ENCODE measurements at regions not wholly inside any gene's neighbourhood (a gene's known extent, or its start where the extent isn't known, plus 50 kb on each side); places are given as distances from the start of the nearest gene placed in this dataset.

GRCh38 chr4:170497689-170498088, 407.9 kb upstream of the AADAT start:
- POLR2A ChIA-PET (ENCODE audit: unreplicated experiment) = no interaction called here
- no peaks in the 10 kb centered on the region for H3K79me2 ChIP-seq (ENCODE audit: low read length)
- H4K20me1 ChIP-seq (ENCODE audit: low read length) = no peaks in the 10 kb centered on the region
- H3K36me3 ChIP-seq (ENCODE audit: low read depth, low read length) = no peaks in the 10 kb centered on the region
- no TSS peak for BruUV-seq (replicated peaks)
- H3K4me1 ChIP-seq (ENCODE audit: insufficient read depth, low read length) = no peaks in the 10 kb centered on the region
- H3K9me2 ChIP-seq (replicated peaks; ENCODE audit: low read length) = no peaks in the 10 kb centered on the region
- intact Hi-C loops (cut with micrococcal nuclease) = loop anchor here (1.0 kb wide), 1 partner anchor 238 kb away; no protein-coding TSS in a partner anchor
- H3K27me3 ChIP-seq (ENCODE audit: low read length) = no peaks in the 10 kb centered on the region
- no peak for ATAC-seq
- CTCF ChIA-PET = interaction anchor here (0.6 to 1.8 kb wide), 2 partner anchors 191 to 238 kb away, joined by 3 to 9 read pairs; no protein-coding TSS in a partner anchor
- DNase-seq = no peak
- no peak overlapping the region for H3K9ac ChIP-seq (ENCODE audit: low read length)
- peak overlapping the region; percentile 73 for H2AFZ ChIP-seq (ENCODE audit: low read length)
- TF ChIP-seq CTCF (conservative IDR thresholded peaks at IDR 0.05; ENCODE audit: low read depth, low read length) = no peak
- TF ChIP-seq EZH2phosphoT487 (IDR thresholded peaks at IDR 0.05; ENCODE audit: borderline replicate concordance, low read length) = no peak
- TF ChIP-seq EZH2 (IDR thresholded peaks at IDR 0.05; ENCODE audit: low read length, unreplicated experiment) = no peak
- peak overlapping the region; percentile 71 for H3K4me3 ChIP-seq (ENCODE audit: low read length)
- no peaks in the 10 kb centered on the region for H3K9me3 ChIP-seq (ENCODE audit: low read length)
- H3F3A ChIP-seq (ENCODE audit: low read length, unreplicated experiment) = no peaks in the 10 kb centered on the region
- H3K4me2 ChIP-seq (ENCODE audit: low read length) = peak overlapping the region; percentile 84
- H3K27ac ChIP-seq (ENCODE audit: low read length) = no peak overlapping the region

GRCh38 chr4:170497112-170497511, 407.4 kb upstream of the AADAT start:
- H3K4me1 ChIP-seq (ENCODE audit: insufficient read depth, low read length) = no peaks in the 10 kb centered on the region
- TF ChIP-seq EZH2phosphoT487 (IDR thresholded peaks at IDR 0.05; ENCODE audit: borderline replicate concordance, low read length) = no peak
- no peak; the same call in 1 of the 2 replicates for TF ChIP-seq CTCF (conservative IDR thresholded peaks at IDR 0.05; ENCODE audit: low read depth, low read length)
- no peak for TF ChIP-seq EZH2 (IDR thresholded peaks at IDR 0.05; ENCODE audit: low read length, unreplicated experiment)
- H3K4me2 ChIP-seq (ENCODE audit: low read length) = peak overlapping the region; percentile 84
- no peaks in the 10 kb centered on the region for H3K79me2 ChIP-seq (ENCODE audit: low read length)
- no TSS peak for BruUV-seq (replicated peaks)
- no peak overlapping the region for H3K9ac ChIP-seq (ENCODE audit: low read length)
- peak; percentile 74 for ATAC-seq
- H3K9me2 ChIP-seq (replicated peaks; ENCODE audit: low read length) = no peaks in the 10 kb centered on the region
- DNase-seq = peak; percentile 35
- peak overlapping the region; percentile 71 for H3K4me3 ChIP-seq (ENCODE audit: low read length)
- H3F3A ChIP-seq (ENCODE audit: low read length, unreplicated experiment) = no peaks in the 10 kb centered on the region
- H2AFZ ChIP-seq (ENCODE audit: low read length) = peak overlapping the region; percentile 73
- no peaks in the 10 kb centered on the region for H3K27me3 ChIP-seq (ENCODE audit: low read length)
- intact Hi-C loops (cut with micrococcal nuclease) = loop anchor here (1.0 kb wide), 1 partner anchor 238 kb away; no protein-coding TSS in a partner anchor
- CTCF ChIA-PET = interaction anchor here (1.8 kb wide), 1 partner anchor 237 kb away, joined by 9 read pairs; no protein-coding TSS in a partner anchor
- no peaks in the 10 kb centered on the region for H3K9me3 ChIP-seq (ENCODE audit: low read length)
- POLR2A ChIA-PET (ENCODE audit: unreplicated experiment) = no interaction called here
- no peaks in the 10 kb centered on the region for H3K36me3 ChIP-seq (ENCODE audit: low read depth, low read length)
- H3K27ac ChIP-seq (ENCODE audit: low read length) = no peak overlapping the region
- no peaks in the 10 kb centered on the region for H4K20me1 ChIP-seq (ENCODE audit: low read length)

GRCh38 chr4:170491981-170492380, 402.2 kb upstream of the AADAT start:
- Histone ChIP-seq H3K27me3 (ENCODE audit: low read length) (no peaks in the 10 kb centered on the region), H3K27ac (ENCODE audit: low read length) (no peak overlapping the region), H3K9ac (ENCODE audit: low read length) (no peak overlapping the region), H3K4me3 (ENCODE audit: low read length) (no peak overlapping the region), H4K20me1 (ENCODE audit: low read length) (no peaks in the 10 kb centered on the region), H3K9me3 (ENCODE audit: low read length) (no peaks in the 10 kb centered on the region), H3K79me2 (ENCODE audit: low read length) (no peaks in the 10 kb centered on the region), H3F3A (ENCODE audit: low read length, unreplicated experiment) (no peaks in the 10 kb centered on the region), H2AFZ (ENCODE audit: low read length) (no peak overlapping the region), H3K4me1 (ENCODE audit: insufficient read depth, low read length) (no peaks in the 10 kb centered on the region), H3K9me2 (replicated peaks; ENCODE audit: low read length) (no peaks in the 10 kb centered on the region), H3K36me3 (ENCODE audit: low read depth, low read length) (no peaks in the 10 kb centered on the region), H3K4me2 (ENCODE audit: low read length) (no peak overlapping the region)
- no TSS peak for BruUV-seq (replicated peaks)
- intact Hi-C loops (cut with micrococcal nuclease) = loop anchor here (2.0 kb wide), 1 partner anchor 185 kb away; no protein-coding TSS in a partner anchor
- ChIA-PET POLR2A (ENCODE audit: unreplicated experiment) (no interaction called here), CTCF (no interaction called here)
- DNase-seq (no peak), ATAC-seq (no peak)
- TF ChIP-seq EZH2 (IDR thresholded peaks at IDR 0.05; ENCODE audit: low read length, unreplicated experiment) (no peak), EZH2phosphoT487 (IDR thresholded peaks at IDR 0.05; ENCODE audit: borderline replicate concordance, low read length) (no peak), CTCF (conservative IDR thresholded peaks at IDR 0.05; ENCODE audit: low read depth, low read length) (no peak)
